Kidney (tissue), 13 donors: ENCODE measurements at regions not wholly inside any gene's neighbourhood (a gene's known extent, or its start where the extent isn't known, plus 50 kb on each side); places are given as distances from the start of the nearest gene placed in this dataset.

Experiments
- DNase-seq, 5 donors: peaks; one replicate each; pipeline ENCODE4 v3.0.0-alpha.2; 2013 to 2020
- FAIRE-seq: peaks from 2 replicates; lab custom pipeline; 2012; peaks lifted over from hg19 to GRCh38; lab: Jason Lieb, UNC
- H3K27ac ChIP-seq, 2 donors: one replicate each; pipeline ENCODE4 v1.7.0; 2013; ENCODE audit warnings: low read depth in 2 of 2, low read length in 2 of 2, inconsistent platforms in 1 of 2
- H3K27me3 ChIP-seq: one replicate; pipeline ENCODE4 v1.7.1; 2013; ENCODE audit warnings: low read length, inconsistent platforms; ENCODE audit not compliant: control insufficient read depth, insufficient read depth
- H3K36me3 ChIP-seq, 3 donors: one replicate each; pipeline versions ENCODE4 v1.7.0 to v1.7.1; 2013; ENCODE audit warnings: low read length in 3 of 3, control low read depth in 1 of 3, inconsistent platforms in 1 of 3; ENCODE audit not compliant: insufficient read depth in 3 of 3, control insufficient read depth in 2 of 3
- H3K4me1 ChIP-seq, 3 donors: one replicate each; pipeline versions ENCODE4 v1.7.0 to v1.7.1; 2013; ENCODE audit warnings: low read length in 3 of 3, inconsistent platforms in 1 of 3, low read depth in 1 of 3; ENCODE audit not compliant: control insufficient read depth in 2 of 3, insufficient read depth in 2 of 3
- H3K4me3 ChIP-seq, 3 donors: one replicate each; pipeline versions ENCODE4 v1.7.0 to v1.8.1; 2013; ENCODE audit warnings: low read length in 3 of 3, control low read depth in 1 of 3, inconsistent platforms in 1 of 3
- H3K9ac ChIP-seq, 3 donors: one replicate each; pipeline versions ENCODE4 v1.7.0 to v1.7.1; 2013; ENCODE audit warnings: low read length in 3 of 3, control low read depth in 1 of 3, inconsistent platforms in 1 of 3
- H3K9me3 ChIP-seq, 3 donors: one replicate each; pipeline versions ENCODE4 v1.7.0 to v1.7.1; 2013; ENCODE audit warnings: low read length in 3 of 3, control low read depth in 1 of 3, inconsistent platforms in 1 of 3; ENCODE audit not compliant: control insufficient read depth in 2 of 3, insufficient read depth in 1 of 3
- CTCF ChIP-seq: IDR thresholded peaks from 3 replicates; pipeline ENCODE4 v1.5.1; 2012; ENCODE audit warnings: mild to moderate bottlenecking, moderate library complexity, borderline replicate concordance; ENCODE audit not compliant: insufficient read depth; ENCODE audit errors: extremely low read depth
- intact Hi-C: fragments of 100-400 bp; cut with DNase I; formaldehyde crosslinking; loops from one replicate; pipeline ENCODE4 v1.11.1; 2022
- donor health status: control.
- donor health status: control.
- donor health status: control.
- donor health status: control.
- donor health status: control.
- donor health status: DM: yes; HTN: yes; CAD: no.
- donor health status: Normal renal cell carcinoma (clear cell type).

GRCh38 chr1:113185463-113186104, 112.6 kb downstream of the LRIG2 start:
- H3K9me3 ChIP-seq = no peaks in the 10 kb centered on the region
- no peaks in the 10 kb centered on the region for H3K36me3 ChIP-seq
- no peak overlapping the region for H3K9ac ChIP-seq
- intact Hi-C loops = no loop called here
- no peaks in the 10 kb centered on the region for H3K27me3 ChIP-seq
- no peak overlapping the region for H3K27ac ChIP-seq
- H3K4me1 ChIP-seq = no peaks in the 10 kb centered on the region
- FAIRE-seq (no peak), DNase-seq (no peak)
- H3K4me3 ChIP-seq = no peak overlapping the region
- TF ChIP-seq CTCF = no peak

DNA sequence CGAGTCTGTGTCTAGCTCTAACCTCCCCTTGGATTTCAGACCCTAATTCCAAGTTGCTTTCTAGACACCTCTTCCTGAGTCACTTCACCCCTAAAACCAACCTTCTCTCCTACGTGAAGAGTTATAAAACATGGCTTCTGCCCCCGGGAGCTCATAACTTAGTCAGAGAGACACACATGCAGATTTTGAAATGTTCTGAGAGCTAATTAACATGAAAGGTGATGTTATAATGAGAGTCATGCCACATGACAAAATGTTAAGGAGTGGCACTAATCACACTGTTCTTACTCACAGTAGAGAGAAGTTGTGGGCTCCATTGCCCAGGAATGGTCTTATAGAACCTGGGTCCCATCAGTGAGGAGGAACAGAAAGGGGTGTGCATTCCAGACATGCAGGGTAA, 117.1 kb downstream of the LRIG2 start:
- Histone ChIP-seq H3K36me3 (no peaks in the 10 kb centered on the region), H3K4me1 (no peaks in the 10 kb centered on the region), H3K9me3 (no peaks in the 10 kb centered on the region), H3K27ac (no peak overlapping the region), H3K4me3 (no peak overlapping the region), H3K9ac (no peak overlapping the region), H3K27me3 (no peaks in the 10 kb centered on the region)
- FAIRE-seq (no peak), DNase-seq (no peak)
- TF ChIP-seq CTCF = no peak
- intact Hi-C loops = no loop called here

DNA sequence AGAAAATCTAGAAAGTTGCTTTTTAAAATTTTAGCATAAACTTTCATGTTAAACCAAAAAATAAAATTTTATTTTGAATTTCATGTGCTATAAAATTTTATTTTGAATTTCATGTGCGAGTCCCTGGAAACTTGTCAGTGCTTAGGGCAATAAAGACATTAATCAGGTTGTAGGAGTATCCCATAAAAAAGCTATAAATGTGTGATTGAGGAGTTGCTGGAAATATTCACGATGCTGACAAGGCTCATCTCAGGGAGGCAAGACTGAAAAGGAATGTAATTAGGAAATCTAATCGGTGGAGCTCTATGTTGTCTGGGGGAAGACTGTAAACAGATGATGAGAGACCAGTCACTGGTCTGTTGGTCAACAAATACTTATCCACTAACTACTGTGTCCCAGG, 117.9 kb downstream of the LRIG2 start:
- DNase-seq (no peak), FAIRE-seq (no peak)
- Histone ChIP-seq H3K27me3 (no peaks in the 10 kb centered on the region), H3K4me3 (no peak overlapping the region), H3K9ac (no peak overlapping the region), H3K4me1 (no peaks in the 10 kb centered on the region), H3K27ac (no peak overlapping the region), H3K36me3 (no peaks in the 10 kb centered on the region), H3K9me3 (no peaks in the 10 kb centered on the region)
- intact Hi-C loops = no loop called here
- no peak for TF ChIP-seq CTCF

- no peak for TF ChIP-seq CTCF
Observed at GRCh38 chr1:113191579-113192076, 118.6 kb downstream of the LRIG2 start.

More at GRCh38 chr1:113191579-113192076, 118.6 kb downstream of the LRIG2 start:
- H3K4me3 ChIP-seq = no peak overlapping the region
- H3K9ac ChIP-seq = no peak overlapping the region
- no peak for FAIRE-seq
- no peak overlapping the region for H3K27ac ChIP-seq
- no peaks in the 10 kb centered on the region for H3K36me3 ChIP-seq
- H3K27me3 ChIP-seq = no peaks in the 10 kb centered on the region
- no peaks in the 10 kb centered on the region for H3K9me3 ChIP-seq
- DNase-seq = no peak
- intact Hi-C loops = no loop called here
- H3K4me1 ChIP-seq = no peaks in the 10 kb centered on the region
